Right lung (tissue), 2 donors: ENCODE measurements at regions not wholly inside any gene's neighbourhood (a gene's known extent, or its start where the extent isn't known, plus 50 kb on each side); places are given as distances from the start of the nearest gene placed in this dataset.
"Not testable (repeated sequence)": the region's sequence is repeated elsewhere in the genome, so short reads cannot be mapped to it uniquely, and the experiment has no call there.

Source experiments
- DNase-seq, 2 donors: peaks; one replicate each; pipeline ENCODE4 v3.0.0-alpha.2; 2013

DNA sequence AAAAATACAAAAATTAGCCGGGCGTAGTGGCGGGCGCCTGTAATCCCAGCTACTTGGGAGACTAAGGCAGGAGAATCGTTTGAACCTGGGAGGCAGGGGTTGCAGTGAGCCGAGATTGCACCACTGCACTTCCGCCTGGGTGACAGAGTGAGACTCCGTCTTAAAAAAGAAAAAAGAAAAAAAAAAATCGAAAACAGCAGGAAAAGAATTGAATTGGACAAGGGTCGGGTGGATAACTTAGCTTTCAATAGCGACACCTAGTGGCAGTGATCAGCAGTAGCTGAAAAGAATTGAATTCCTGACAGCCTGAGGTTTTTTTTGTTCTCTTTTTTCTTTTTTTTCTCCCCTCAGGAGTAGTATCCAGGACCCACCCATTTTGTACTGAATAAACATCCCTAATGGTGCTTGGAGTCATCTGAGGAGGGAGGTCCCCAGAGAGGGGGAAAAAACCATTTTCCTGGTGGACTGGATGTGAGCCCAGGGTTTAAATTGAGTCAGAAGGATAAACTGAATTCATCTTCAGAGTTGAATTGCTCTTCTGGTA is 55.1 kb downstream of the CYCS start:
- peak; percentile 57 to 70 for DNase-seq

DNA sequence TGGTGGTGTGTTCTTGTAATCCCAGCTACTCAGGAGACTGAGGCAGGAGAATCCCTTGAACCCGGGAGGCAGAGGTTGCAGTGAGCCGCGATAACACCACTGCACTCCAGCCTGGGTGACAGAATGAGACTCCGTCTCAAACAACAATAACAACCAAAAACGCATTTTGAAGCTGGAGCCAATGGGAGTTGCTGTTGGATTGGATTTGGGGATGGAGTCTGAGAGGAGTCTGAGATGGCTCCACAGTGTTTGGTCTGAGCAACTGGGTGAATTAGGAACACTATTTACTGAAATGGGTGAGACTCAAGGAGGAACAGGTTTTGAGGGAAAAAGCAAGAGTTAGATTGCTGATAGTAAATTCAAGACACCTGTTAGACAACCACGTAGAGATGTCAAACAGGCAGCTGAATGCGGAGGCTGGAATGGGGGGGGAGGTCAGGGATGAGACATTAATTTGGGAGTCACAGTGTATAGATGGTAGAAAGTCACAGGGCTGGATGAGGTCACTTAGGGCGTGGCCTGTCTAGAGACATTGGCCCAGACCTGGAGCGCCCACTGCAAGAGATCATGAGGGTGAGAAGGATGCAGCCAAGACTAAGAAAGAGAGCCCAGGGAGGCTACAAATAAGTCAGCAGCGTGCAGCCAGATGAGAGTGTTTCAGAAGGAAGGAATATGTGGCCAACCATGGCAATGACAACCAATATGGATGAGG is 56.4 kb downstream of the CYCS start:
- DNase-seq = no peak

DNA sequence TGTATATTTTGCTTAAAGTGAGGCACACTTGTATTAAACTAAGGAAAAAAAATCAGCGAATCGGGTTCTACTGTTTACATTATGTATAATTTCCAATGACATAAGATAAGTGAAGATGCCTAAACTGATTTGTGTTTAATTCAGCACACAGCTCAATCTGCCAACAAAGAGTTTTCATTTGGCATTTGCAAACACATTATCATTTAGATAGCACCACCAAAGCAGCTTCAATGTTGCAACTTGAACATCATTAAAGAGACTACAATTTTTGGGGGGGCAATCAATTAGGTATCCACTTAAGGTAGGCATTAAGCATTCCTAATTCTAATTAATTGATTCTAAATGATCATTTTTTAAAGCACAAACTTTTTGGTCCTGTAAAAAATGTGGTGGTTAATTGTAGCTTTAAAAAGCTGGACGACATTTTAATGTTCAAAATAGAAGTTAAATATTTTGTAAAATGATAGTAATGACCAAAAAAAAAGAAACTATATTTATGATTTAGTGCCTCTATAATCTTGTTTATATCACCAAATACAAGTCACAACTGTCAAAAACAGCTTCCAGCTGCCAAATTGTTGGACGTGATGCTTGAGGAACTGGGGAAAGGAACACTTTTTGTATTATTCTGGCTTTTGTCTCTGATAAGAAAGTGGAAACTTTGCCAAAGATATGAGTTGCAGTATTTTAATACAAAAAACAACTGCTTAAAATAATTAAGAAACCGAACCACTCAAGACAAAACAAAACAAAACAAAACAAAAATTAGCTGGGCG is 57.1 kb downstream of the CYCS start:
- peak; percentile 69 to 78 for DNase-seq

DNA sequence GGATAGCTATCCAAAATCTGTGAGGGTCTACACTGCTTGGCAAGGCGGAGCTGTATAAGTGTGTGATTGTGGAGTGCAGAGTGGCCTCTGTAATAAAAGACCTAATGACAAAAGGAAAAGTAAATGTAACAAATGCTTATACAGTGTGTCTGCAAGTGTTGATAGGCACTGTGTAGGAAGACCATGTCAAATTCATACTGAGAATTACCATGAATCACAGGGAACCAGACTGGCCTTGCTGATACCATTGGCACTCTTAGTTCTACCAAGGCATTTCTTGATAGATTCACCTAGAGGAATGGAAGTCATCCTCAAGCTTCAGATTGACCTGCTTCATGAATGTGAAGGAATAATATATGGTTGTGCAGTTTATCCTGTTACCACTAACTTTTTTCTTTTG is 58.8 kb downstream of the CYCS start:
- DNase-seq = no peak

DNA sequence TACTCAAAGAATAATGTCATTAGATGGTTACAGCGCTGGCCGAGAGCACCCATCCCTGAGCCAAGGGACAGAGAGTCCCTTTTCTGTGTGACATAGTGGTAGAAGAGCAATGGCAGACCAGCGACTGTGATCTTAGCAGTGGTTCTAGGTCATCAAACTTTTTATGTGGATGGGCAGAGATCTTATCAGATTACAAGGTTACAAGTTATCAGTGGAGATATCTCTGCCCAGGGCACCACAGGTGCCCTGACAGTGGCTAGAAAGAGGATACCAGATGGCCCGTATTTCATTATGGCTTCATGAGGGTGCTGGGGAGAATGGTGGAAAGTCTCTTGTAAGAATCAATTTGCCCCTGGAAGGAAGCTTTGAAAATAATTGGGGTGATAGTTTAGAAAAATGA is 62.7 kb downstream of the CYCS start:
- DNase-seq = no peak

DNA sequence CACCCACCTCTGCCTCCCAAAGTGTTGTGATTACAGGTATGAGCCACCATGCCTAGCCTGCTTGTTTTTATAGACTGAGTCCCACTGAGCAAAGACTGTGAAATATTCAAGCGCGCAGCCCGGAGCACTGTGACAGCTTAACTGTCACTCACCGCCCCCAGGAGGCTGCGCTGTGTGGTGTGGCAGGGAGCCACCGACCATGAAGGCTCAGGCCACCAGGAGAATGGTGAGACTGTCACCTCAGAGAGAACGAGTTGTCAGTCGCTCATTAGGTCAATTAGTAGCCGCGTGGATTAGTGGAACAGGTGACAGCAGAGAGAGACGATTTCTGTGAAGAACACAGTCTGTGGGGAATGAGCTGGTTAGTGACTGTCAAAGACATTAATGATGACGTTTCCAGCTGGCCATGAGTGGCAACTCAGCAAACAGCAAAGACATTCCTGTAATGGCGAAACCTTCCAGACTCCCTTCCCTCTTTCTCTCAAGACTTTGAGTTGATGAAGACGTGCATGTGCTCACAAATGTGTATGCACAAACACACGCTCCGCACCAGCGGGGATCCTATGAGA is 64.5 kb downstream of the CYCS start:
- no peak for DNase-seq

DNA sequence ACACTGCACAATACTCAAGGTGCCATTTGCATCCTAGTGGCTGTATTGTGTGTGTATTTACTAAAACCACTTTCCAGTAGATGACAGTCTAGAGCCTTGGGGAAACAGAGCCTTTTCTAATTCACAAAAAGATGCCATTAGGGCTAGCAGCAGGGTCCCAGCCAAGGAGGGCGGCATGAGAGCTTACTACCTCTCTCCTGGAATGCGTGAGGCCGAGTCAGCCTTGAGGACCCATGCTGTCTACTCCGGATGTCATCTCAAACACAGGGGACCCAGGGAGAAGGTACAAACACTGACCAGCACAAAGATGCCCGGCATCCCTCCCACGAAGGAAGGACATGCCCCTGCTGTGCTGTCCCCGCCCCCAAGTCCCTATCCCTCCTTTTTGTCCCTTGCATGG is 65.5 kb downstream of the CYCS start:
- no peak for DNase-seq

DNA sequence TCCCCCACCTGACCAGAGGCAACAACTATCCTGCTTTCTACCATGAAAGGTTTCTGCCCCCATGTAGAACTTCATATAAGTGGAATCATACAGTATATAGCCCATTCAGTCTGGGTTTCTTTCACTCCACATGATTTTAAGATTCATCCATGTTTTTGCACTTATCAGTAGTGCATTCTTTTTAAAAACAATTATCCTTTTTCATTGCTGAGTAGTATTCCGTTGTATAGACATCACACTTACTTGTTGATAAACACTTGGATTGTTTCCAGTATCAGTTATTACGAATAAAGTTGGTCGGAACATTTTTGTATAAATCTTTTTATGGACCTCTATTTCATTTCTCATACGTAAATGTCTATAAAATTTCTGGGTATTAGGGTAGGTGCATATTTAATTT is 68.7 kb downstream of the CYCS start:
- DNase-seq = no peak

DNA sequence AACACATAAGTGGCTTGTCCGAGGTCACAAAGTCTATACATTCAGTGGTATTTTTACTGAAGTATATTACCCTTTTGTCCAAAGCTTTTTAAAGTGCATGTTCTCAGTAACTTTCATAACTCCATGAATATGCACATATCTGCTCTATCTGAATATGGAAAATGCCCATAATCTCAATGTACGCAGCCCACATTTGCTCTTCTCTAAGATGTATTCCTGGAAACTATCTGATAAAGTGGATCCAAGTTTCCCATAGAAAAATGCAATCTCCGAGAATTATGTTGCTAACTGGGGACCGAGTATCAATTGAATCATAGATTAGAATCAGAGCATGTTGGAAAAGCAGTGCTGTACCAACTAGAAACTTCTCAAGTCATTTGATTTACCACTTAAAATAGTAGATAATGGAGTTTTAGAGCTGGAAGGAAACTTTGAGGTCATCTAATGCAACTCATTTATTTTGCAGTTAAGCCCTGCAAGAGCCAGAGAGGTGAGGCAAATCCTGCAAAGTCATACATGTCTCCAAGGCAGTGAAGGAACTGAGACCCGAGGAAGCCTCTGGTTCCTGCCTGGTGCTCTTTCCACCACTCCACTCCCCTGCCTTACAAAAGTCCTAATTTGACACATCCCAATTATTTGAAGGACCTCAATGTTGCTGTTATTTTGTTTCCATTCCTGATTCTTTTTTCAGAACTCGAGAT is 69.4 kb downstream of the CYCS start:
- DNase-seq = no peak

DNA sequence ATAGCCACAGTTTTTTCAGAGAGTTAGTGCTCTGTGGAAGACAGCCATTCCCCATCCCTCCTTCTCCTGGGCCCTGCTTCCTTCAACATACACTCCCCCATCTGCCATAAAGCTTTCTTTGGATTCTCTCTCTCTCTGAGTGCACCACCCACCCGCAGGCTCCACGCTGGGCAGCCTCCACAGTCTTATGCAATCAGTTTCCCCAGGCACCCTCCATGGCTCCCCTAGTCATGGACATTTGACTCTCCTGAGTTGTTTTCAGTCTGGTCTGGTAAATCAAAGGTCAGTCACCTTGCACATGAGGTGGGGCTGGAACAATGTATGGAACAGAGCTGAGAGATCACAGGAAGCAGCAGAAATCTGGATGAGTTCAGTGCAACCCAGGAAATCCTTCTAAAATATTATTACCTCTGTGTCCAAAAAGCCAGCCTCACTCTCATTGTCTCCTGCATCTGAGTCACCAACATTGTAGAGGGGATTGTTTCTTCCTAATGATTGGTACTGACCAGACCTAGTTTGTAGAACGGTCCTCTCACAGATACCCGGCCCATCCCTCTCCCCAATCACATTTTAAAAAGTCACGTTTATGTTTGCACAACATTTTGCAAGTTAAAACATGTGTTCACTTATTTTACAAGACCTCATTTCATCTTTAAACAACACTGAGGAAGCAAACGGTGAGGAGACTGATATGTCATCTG is 70.1 kb downstream of the CYCS start:
- no peak for DNase-seq

DNA sequence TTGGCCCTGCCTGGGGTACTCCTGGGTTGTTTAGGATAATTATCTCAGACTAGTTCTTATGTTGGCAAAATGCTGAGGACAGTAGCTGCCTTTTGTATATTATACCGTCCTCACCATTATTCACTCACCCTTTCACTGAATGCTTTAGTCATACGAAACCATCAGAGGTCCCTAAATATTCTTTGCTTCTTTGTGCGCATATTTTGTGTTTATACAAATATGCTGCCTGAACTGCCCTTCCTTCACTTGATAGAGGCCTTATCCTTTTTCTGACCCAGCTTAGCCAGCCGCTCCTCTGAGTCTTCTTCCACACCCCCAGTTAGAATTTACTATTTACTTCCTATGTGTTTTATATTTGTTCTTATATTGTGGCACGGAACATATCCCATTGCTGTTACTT is 70.2 kb upstream of the OSBPL3 start:
- no peak for DNase-seq

DNA sequence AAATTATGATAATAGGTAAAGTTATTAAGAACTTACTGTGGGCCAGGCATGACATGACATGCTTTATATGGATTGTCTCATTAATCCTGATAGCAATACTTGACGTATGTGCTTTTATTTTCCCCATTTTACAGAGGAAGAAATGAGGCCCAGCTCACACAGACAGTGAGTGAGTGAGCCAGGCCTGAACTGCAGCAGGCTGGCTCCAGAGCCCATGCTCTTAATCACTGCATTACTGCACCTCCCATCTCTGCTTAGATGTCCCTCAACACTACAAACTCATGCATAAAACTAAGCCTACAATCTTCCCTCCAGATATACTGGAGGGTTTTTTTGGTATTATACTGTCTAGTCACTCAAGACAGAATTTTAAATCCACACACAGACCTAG is 68.5 kb upstream of the OSBPL3 start:
- DNase-seq = no peak

DNA sequence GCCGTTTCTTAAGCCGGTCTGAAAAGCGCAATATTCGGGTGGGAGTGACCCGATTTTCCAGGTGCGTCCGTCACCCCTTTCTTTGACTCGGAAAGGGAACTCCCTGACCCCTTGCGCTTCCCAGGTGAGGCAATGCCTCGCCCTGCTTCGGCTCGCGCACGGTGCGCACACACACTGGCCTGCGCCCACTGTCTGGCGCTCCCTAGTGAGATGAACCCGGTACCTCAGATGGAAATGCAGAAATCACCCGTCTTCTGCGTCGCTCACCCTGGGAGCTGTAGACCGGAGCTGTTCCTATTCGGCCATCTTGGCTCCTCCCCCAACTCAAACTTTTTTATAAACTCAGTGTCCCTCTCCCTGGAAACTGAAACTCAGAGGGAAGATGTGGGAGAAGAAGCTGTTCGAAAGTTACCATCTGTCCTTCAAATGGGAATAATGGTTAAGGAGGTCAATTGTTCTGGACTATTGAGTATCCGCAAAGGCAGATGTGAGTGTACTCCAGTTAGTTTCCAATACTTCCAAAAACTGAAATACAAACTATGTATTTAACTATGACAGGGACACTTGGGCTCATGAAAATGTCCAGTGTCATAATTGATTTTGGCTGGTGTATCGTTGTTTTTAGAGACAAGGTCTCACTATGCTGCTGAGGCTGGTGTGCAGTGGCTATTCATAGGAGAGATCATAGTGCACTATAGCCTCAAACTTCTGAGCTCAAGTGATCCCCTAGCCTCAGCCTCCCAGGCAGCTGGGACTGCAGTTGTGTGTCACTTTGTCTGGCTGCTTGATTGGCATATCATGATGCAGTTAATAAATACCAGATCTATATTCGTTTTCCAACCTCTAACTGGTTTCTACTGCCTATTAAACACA is 67.8 kb upstream of the OSBPL3 start:
- DNase-seq = not testable (repeated sequence)

DNA sequence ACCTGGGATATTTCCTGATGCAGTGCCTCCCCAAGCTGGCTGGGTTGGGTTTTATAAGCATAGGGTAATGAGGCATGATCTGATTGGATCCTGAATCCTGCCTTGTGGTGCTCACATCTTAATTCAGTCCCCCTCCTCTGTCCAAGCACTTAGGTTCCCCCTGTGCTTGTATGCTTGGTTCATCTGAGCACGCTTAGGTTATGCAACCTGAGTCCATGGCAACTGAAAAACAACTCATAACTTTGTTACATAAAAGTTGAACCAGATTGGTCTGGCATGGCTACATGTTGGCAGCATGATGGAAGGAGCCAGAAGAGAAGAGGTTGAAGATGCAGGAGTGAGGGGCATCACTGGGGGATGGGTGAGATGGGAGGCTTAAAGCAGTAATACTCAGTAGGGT is 57.3 kb upstream of the OSBPL3 start:
- no peak for DNase-seq

DNA sequence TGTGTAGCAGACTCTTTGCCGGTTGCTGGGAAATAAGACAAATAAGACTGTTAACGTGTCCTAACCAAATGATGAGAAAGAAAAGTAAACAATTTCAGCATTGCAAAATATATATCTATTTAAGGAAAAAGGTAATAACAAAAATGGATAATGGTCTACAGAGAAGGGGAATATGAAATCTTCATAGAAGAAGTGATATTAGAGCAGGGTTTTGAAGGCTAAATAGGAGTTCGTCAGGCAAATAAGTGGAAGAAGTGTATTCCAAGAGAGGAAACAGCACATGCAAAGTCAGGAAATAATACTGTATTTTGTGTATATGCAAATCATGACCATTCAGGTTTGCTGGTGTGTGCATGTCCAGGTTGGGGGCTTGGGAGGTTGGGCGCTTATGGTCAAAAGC is 55.3 kb upstream of the OSBPL3 start:
- no peak for DNase-seq

DNA sequence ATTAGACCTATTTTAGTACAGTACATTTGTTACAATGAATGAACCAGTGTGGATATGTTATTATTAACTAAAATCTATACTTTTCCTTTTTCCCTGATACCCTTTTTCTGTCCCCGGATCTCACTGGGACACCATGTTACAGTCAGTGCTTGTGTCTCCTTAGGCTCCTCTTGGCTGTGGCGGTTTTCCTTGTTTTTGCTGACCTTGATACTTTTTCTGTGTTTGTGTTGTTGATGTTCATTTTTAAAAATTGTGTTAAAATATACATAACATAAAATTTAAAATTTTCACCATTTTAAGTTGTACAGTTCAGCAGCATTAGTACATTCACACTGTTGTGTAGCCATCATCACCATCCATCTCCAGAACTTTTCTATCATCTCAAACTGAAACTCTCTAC is 54.2 kb upstream of the OSBPL3 start:
- DNase-seq = no peak

DNA sequence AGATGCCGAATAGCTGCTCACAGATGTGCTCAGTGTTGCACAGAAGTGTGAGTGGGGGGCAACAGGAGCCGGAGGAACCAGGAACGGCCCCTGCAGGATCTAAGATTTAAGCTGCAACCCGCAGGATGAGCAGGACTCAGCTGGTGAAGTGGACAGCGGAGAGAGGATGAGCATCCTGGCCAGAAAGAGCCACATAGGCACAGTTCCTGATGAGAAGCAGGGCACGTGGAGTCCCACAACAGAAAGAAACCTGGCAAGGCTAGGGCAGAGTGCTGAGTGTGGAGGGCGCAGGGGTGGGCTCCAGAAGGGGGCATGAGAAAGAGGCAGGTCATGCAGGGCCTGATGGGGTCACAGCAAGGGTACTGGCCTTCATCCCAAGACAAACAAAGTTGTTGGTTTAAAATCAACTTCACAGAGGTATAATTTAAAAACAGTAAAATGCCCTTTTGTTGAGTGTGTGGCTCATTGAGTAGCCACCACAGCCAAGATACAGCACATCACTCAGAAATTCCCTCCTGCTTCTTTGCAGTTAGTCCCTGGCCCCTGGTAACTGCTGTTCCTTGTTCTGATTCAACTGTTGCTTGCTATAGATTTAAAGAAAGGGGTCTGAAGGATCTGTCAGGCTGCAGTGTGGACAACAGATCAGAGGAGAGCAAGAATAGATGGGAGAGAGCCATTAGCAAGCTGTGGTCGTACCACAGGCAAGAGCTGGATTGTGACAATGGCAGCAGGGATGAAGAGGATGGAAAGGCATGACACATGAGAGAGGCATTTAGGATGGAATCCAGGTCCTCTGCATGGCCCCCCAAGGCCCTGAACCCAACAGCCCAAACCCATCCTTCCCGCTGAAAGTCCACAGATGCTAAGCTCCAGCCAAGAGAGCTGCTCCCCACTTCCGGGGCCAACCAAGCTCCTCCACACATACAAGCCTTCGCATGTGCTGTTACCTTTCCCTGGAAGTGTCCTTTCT is 53.1 kb upstream of the OSBPL3 start:
- no peak for DNase-seq

DNA sequence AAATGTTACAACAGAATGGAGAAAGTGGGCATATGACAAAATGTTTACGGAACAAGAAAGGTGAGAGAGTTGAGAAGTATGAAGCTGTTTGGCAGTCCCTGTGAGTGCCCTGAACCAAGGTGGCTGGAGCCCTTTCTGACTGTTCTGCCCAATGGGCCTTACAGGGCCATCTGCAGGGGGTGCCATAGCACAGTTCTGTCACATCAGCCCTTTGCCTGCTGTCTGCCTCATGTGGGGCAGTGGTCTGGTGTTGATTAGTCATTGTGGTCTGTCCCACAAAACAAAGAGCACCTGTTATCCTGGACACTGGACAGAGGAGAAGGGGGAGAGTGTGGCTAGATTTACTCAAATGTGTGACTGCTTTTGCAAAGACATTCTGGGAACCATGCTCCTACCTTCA is 51.5 kb upstream of the OSBPL3 start:
- no peak for DNase-seq

DNA sequence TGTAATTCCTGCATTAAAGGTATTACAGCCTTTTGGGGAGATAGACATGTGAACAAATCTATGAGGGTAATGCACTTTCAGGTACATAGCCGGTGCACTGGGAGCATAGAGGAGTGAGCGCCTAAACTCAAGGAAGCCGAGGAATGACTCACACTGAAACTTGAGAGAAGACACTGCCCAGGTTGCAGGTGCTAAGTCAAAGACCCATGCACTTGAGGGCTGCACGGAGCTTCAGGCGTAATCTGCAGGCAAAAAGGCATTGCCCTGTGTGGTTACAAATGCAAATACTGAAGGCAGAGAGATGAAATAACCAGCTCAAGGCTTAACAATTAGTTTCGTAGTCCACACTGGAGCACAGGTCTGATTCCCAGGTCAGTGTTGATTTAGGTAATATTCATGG is 51.0 kb upstream of the OSBPL3 start:
- no peak for DNase-seq
